Suppressor macrophage (primary cell): ENCODE measurements at regions not wholly inside any gene's neighbourhood (a gene's known extent, or its start where the extent isn't known, plus 50 kb on each side); places are given as distances from the start of the nearest gene placed in this dataset.
A peak's percentile ranks its signal among the peaks of the same experiment; 100 is the strongest.
"Not testable (repeated sequence)": the region's sequence is repeated elsewhere in the genome, so short reads cannot be mapped to it uniquely, and the experiment has no call there.

Experiments
- DNase-seq, 4 experiments: peaks; one replicate each; pipeline ENCODE4 v3.0.0-alpha.2; 2020 to 2022

DNA sequence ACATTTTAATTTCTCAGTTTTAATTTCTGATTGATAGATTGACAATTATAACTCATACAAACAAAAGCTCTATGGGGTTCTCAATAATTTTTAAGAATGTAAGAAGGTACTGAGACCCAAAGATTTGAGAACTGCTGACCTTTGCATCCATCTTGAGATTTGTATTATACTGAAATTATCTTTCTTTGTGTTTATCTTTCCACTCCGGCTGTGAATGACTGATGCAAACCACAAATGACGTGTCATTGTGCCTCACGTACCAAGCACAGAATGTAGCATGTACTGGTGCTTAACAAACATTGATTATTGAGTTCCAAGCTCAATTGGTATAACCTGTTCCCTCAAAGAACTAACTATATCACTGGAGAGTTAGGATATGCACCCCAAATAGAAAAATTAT lies 152.1 kb upstream of the SMLR1 start:
- DNase-seq: no peak

DNA sequence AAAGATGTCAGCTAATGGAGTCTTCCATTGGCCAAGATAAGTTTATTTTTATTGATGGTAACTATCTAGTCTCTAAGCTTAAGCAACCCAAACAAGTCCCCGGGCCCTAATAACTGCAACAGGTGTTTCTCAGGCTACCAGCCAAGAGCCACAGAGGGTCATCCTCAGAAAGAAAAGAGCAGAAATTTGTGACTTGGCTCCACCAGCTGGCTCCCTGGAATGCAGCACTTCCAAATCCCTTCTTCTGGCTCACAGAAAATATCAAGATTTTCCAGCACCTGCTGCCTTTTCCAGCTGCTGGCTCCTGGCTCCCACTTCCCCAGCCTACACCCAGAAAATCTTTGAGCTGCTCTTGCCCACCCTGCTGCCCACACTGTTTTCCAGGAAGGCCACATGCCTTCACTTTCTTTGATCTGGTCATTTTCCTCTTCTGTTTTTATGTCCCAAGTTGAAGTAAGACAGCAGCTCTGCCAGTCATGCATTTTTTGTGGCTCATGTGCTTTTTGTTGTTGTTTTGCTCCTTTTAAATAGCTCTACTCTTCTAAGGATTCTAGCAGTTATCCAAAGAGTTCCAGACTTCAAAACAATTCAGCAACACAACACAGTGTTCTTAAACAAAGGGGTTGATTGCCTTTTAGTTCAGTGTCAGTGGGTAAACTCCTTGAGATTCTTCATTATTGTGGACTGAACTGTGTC lies 151.0 kb upstream of the SMLR1 start:
- DNase-seq: no peak

DNA sequence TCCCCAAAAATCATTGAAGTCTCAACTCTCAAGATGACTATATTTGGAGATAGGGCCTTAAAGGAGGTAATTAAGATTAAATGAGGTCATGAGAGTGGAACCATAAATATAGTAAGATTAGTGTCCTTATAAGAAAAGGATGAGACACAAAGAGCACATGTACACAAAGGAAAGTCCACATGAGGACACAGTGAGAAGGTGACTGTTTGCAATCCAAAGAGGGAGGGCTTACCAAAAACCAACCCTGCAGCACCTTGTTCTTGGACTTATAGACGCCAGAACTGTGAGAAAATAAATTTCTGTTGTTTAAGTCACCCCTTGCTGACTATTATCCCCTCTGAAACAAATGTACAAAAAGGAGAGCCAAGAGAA lies 150.4 kb upstream of the SMLR1 start:
- no peak for DNase-seq

DNA sequence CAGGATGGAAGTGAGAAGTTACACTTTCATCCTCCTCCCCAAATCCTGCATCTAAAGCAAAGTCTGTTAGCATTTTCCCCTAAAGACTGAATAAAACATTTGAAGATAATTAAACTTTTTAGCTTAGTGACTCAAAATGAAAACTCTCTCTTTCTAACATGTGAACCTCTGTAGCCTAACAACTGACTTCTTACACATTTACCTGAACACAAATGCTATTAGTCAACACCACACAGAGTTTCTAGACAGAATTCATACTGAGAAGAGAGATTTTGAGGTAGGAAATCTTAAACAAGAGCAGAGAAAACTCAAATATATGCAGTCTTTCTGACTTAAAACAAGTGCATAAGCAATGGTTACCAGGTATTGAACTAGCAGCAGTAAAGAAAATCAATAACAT lies 149.9 kb upstream of the SMLR1 start:
- DNase-seq: no peak

DNA sequence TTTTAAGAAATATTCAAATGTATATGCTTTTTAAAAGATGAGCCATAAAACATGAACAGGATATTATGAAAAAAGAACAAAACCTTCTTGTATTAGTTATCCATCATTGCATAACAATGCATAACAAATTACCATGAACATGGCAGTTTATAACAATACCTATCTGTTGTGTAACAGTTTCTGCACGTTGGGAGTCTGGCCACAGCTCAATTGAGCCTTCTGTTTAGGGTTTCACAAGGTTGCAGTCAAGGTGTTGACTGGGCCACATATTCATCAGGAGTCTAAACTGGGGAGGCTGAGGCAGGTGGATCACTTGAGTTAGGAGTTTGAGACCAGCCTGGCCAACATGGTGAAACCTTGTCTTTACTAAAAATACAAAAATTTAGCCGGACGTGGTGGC lies 149.4 kb upstream of the SMLR1 start:
- no peak for DNase-seq

DNA sequence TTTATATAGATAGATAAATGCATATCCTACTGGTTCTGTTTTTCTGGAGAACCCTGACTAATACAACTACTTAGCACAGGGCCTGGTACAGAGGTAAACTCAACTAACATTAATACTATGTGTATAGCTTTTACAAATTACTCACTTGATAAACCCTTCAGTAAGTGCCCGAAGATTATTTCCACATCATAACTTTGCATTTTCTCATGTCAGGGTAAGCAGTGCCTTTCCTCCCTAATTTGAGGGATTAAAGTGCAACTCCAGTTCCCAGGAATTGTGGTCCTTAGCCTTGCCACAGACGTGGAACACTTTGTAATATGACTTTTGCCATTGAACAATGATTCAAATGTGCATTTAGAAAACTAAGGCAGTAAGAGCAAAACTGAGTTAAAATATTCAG lies 147.5 kb upstream of the SMLR1 start:
- no peak for DNase-seq

DNA sequence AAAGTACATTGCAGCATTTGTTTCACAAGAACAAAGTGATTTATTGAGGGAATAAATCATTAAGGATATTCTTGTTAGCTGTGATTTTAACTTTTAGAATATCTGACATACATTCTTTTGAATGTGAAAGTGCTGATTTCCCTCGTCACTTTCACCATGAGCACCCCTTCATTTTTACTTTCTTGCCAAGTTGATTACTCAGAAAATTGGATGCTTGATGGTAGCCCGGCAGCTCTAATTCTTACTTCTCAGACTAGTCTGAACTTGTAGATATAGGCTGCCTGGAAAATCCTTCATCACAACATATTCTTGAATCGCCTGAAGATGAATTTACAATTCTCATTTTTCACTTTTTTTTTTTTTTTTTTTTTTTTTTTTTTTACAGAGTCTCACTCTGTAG lies 147.1 kb upstream of the SMLR1 start:
- DNase-seq: no peak

DNA sequence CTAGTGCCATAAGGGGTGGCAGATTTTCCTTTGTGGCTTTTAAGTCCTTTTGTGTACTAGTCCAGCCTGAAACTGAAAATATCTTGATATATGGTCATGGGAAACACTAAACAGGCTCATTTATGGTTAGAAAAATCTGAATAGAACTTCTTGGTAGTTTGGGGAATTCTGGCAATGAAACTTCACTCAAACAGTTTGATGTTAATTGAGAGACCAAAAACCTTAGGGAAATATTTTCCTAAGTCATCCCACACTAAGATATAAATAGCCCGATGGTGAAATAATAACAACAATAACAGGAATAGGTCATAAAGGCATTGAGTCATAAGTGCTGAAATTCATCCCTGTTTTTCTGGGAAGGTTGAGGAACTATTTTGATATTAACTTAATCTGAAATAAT lies 146.2 kb upstream of the SMLR1 start:
- no peak for DNase-seq

DNA sequence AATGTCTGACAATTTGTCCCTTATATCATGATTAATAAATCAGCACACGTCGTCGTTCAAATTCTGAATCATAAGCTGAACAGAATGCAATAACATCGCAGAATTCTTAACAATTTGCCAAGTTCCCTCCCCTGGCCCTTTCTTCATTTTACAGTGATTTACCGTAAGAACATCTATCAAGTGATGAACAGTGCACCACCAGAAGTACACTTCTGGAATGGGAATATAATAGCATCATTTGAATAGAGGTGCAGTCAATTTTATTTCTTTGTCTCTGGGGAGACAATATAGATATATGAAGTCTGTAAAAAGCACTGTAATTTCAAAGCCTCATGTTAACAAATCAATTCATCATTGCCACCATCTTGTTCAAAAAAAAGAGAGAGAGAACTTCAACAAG lies 145.1 kb upstream of the SMLR1 start:
- no peak for DNase-seq

DNA sequence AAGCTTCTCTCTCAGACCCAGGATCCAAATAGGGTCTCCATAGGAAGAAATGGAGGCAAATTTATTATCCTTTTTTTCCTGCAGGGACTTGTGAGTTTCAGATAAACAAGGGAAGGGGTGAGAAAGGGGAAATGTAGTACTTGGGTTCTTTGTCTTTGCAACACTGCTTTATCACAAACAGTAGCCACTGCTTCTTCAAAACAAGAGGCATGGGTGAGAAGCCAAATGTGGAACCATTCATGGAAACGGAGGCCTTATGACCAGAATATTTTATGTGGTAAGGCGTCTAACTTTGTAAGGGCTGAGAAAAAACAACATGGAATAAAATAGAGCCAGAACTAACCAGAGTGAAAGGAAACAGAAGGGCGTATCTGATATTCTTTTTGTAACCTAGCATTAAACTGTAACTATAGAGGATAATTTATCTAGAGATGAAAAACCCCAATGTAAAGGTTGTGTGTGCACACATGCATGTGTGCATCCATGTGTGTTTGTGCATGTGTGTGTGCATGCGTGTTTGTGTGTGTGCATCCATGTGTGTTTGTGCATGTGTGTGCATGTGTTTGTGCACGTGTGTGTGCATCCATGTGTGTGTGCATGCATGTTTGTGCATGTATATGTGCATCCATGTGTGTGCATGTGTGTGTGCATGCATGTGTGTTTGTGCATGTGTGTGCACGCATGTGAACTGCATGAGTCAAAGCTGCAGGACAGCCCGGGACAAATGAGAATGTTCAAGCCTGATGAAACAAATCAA lies 143.3 kb upstream of the SMLR1 start:
- DNase-seq: no peak

DNA sequence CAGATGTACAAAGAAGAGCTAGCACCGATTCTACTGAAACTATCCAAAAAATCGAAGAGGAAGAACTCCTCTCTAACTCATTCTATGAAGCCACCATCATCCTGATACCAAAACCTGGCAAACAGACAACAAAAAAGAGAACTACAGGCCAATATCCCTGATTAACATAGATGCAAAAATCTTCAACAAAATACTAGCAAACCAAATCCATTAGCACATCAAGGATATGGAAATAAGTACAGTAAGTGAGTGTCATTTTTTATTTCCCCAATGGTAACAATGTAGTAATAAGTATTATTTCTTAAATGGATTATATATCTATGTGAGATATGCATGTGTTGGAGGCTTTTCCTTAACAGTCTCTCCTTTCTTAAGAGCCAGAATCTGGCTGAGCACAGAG lies 134.5 kb upstream of the SMLR1 start:
- DNase-seq: no peak

DNA sequence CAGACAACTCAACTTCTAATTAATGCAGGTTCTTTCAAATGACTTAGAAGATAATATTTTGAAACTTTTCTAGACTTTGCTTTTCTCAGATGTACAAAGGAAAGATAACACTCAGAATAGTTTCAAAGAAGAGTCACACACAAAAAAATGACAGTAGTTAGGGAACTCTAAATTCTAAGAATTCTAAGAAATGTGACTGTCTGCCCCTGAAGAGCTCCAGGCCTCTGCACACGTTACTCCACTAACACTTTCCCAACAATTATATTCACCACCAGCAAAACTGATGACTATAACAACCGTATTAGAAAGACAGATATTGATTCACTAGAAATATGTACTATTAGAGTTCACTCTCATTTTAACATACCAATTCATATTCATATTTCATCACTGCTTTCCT lies 133.3 kb upstream of the SMLR1 start:
- DNase-seq: no peak

DNA sequence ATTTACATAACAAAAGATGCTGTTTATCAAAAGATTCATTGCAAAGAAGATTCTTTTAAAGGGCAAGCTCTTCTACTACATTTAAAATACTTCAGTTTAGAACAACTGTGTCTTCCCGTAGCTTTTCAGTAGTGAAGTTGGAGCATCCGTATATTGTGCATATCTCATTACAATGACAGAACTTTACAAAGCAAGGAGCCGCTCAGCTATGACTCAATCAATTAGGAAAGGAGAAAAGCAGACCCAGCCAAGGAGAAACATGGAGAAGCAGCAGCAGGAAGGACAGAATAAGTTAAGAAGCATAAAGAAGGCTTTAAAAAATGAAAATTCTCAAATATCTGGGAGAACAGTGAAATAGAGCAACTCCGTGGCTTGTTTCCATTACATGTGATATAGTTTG lies 132.6 kb upstream of the SMLR1 start:
- DNase-seq: no peak

DNA sequence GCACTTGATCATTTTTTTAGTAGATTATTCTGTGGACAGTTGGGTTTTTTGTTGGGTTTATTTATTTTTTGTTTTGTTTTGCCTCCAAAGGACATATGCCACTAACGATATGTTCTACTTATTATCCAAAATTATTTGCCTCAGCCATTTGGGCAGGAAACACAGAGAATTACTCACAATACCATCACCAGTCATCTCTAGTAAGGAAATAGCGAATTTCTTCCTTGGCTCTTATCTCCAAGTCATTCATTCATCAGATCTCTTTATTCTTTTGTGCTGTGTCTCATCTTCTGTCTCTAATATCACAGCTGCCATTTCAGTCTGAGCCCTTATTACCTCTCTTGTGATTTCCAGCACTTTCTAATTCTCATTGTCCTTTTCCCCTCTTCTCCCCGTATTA lies 130.4 kb upstream of the SMLR1 start:
- no peak for DNase-seq

DNA sequence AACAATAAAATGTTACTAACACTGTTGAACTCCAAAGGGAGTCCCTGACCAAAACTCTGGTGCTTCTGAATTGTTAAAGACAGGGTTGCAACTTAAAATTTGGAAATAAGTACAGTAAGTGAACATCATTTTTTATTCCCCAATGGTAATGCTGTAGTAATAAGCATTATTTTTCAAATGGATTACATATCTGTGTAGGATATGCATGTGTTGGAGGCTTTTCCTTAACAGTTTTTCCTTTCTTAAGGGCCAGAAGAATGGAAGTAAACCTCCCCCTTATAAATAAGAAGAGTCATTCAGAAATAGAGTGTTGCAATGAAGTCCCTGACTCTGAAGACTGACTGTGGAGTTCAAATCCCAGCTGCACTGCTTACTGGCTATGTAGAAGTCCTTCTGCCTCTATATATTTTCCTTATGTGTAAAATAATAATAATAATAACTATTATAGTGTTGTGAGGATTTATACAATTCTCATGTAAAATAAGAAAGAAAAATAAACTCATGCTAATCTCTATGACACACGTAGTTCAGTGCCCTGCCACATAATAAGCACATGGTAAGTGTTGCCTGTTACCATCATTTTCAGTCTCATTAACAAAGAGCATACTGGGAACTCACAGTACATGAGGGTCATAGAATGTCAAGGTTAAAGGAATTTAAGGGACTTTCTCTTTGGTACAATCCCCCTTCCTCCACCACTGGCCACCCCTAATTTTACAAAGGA lies 129.8 kb upstream of the SMLR1 start:
- DNase-seq: no peak

DNA sequence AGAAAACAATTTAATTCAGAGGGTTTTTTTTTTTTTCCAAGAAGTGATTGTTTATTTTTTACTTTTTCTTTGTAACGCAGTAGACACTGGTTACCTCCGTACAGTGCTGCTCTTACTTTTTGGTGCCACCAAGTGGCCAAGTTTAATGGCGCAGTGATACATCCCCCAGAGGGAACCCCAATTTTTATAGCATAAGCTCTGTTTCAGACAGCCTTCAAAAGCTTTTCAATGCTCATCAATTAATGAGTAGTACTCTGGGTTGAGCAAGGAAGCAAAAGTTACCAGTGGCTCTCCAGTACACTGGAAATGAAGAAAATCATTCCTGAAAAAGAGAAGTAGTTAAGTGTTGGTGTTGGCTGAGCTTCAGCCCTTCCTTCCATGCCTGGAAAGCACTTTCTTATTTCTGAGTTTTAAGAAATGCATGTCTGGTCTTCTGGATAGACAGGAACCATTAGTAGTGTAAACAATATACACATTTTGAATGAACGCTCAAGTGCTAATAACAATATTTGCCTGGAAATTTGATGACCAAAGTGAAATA lies 129.1 kb upstream of the SMLR1 start:
- peak; percentile 34 to 56 (median 50) for DNase-seq

DNA sequence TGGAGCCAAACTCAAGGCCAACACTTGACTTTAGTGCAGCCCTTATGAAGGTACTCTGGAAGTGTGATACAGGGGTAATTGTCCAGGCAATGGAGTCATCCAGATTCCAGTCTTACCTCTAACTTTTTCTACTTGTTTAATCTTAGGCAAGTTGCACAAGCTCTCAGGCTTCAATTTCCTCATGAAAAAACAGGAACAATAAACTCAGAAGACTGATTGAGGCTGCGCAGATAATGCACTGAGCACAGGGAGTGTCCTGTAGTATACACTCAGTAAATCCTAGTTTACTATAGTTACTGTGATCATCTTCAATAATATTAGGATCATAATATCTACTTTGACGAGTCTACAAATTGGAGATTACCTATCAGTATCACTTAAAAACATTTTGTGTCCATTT lies 127.5 kb upstream of the SMLR1 start:
- DNase-seq: peak; percentile 5 to 56 (median 32)

DNA sequence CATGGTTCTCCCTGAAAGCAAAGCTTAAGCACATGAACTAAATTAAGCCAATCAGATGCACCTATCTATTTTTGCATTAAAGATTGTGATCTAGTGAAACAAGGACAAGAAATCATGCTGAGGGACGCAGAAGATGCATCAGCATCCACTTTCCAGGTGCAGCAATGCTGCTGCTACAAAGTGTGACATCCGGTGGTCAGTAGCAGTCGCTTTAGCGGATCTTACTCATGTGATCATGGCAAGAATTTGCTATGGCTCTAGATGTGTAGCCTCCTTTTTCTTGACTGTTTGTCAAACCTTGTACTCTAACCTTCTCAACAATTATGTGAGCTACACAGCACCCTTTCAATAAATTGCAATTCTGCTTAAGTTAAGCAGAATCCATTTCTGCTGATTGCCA lies 126.8 kb upstream of the SMLR1 start:
- no peak for DNase-seq

DNA sequence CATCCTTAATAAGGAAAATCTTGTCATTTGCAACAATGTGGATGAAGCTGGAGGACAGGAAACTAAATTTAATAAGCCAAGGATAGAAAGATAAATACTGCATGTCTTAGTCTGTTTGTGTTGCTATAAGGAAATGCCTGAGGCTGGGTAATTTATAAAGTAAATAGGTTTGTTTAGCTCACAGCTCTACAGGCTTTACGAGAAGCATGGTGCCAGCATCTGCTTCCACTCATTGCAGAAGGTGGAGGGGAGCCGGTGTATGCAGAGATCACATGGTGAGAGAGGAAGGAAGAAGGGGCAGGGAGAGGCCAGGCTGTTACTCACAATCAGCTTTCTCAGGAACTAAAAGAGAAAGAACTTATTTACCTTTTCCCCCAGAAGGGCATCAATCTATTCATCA lies 118.9 kb upstream of the SMLR1 start:
- DNase-seq: no peak

DNA sequence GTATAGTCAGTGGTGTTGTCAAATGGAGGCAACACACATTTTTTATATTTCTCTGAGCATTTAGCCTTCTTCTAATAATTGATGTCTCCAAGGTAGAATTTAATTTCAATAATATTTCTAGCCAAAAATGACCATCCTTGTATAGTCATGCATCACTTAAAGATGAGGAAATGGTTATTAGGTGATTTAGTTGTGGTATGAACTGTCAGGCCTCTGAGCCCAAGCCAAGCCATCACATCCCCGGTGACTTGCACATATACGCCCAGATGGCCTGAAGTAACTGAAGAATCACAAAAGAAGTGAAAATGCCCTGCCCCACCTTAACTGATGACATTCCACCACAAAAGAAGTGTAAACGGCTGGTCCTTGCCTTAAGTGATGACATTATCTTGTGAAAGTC lies 115.6 kb upstream of the SMLR1 start:
- DNase-seq: not testable (repeated sequence)

DNA sequence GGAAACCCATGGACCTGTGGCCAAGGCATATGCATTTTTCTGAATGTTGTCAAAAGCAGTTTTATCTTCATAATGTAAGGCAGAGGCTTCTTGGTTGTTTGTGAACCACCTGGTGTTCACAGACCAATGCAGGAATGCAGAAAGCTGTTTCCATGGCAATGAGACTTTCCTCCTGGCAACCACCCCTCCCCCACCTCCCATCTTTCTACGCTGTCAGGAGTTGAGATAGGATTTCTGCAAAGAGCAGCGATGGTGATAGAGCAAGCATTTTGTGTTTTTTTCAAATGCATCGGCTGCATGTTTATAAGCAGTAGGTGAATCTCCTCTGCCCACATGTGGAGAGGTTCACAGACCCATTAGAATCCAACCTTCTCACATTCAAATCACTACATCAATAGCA lies 114.1 kb upstream of the SMLR1 start:
- no peak for DNase-seq

DNA sequence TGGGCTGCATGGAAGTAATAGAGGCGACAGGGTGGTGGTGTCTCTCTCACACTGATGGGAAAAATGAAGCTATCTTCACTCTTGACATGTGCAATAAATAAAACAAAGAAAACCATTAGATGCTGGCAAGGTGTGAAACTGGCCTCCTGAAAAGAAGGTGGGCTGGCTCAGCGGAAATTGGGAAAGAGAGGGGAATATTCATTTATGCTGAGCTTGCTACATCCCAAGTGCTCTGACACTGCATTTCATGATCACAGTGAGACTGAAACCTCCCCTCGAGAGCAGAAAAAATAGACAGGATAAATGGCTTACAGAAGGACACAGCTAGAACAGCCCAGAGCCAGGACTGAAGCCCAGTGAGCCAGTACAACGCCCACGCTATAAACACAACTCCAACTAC lies 112.1 kb upstream of the SMLR1 start:
- DNase-seq: no peak

DNA sequence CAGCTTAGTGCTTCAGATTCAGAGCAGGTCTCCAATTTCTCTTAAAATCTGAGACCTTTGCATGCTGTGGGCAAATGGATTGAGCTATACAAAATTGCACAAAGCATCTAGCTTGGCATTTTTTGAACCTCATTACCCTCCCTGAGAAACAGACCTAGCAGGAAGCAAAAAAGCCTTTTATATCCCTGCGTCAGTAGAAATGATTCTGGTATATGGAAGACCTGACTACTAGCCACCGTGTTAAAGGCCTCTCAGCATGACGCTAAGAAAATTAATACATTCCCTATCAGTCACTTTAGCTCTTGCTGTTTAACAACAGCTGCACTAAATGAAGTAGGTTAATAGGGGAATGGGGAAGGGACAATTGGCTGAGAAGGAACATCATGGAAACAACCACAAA lies 110.7 kb upstream of the SMLR1 start:
- no peak for DNase-seq

DNA sequence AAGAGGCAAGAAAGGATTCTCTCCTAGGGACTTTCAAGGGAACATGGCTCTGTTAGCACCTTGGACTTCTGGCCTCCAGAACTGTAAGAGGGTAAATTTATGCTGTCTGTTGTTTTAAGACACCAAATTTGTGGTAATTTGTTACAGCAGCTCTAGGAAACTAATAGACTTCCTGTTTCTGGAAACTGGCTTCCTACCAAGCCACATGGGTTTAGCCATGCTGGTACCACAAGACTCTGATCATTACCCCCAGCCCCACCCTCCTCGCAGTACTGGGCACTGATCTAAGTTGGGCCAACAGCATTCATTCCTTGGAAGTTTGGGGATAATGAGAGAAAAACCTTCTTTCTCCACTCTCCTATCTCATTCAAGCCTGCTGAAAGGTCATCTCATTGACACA lies 109.5 kb upstream of the SMLR1 start:
- DNase-seq: peak in 3 of 4 experiments; percentile 8 to 12 (median 10)
